ENCODE measurements at regions not wholly inside any gene's neighbourhood (a gene's known extent, or its start where the extent isn't known, plus 50 kb on each side); places are given as distances from the start of the nearest gene placed in this dataset.

GRCh38 chr6:145047891-145048290 lies 687.4 kb downstream of the EPM2A start:
- in situ Hi-C loops (cut with MboI; ENCODE audit: low pct_unique_long_range_greater_than_20kb, low sequenced_read_pairs): no loop called here
- no peak for DNase-seq

DNA sequence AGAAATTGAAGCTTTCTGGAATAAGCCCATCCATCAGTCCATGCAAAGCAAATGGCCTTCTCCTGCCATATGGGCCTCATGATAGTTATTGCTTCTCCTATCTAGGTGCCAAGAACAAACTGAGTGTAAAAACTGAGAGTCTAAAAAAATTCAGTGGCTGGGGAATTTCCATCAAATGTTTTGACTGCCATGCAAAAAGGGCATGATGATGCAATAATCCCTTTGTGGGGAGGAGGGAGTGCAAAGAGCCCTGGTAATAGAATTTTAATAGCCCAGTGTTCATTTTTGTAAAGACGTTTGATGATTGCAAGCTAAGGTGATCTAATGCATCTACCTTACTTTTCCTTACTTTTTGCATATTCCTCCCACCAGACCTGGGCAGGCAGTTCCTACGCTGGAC lies 683.7 kb downstream of the EPM2A start:
- DNase-seq: no peak
- in situ Hi-C loops (cut with MboI; ENCODE audit: low pct_unique_long_range_greater_than_20kb, low sequenced_read_pairs): no loop called here

DNA sequence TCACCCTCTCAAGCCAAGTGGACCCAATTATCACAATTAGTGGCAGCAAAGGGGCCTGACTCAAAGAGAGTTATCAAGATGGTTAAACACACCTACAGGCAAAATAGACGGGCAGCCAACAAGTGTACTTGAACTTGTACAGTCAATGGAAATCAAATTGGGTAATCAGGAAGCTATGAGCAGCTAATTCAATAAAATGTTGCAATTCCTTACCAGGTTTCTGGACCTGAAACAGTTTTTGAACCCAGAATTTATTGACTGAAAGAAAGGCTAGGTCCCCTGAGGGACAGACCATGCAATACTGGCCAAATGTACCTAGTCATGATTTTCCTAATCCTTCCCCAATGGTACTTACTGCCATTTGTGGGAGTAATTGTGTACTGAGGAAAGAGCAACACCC lies 679.8 kb downstream of the EPM2A start:
- no peak for DNase-seq
- in situ Hi-C loops (cut with MboI; ENCODE audit: low pct_unique_long_range_greater_than_20kb, low sequenced_read_pairs): no loop called here

DNA sequence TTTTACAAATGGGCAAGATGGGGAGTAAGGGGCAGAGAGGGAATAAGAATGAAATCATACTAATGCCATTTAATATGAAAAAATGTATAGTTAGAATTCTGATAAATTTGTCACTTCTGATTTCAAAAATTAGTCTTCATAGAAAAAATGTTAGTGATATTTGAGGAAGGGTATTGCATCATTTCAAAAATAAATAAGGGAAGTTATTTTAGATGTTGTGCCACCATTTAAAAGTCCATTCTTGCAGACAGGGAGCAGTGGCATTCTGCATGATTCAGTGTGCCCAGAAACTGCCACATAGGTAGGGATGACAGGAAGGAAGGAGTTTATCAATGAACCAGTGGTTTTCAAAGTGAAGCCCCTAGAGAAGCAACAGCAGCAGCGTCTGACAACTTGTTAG lies 674.6 kb downstream of the EPM2A start:
- DNase-seq: no peak
- in situ Hi-C loops (cut with MboI; ENCODE audit: low pct_unique_long_range_greater_than_20kb, low sequenced_read_pairs): no loop called here

DNA sequence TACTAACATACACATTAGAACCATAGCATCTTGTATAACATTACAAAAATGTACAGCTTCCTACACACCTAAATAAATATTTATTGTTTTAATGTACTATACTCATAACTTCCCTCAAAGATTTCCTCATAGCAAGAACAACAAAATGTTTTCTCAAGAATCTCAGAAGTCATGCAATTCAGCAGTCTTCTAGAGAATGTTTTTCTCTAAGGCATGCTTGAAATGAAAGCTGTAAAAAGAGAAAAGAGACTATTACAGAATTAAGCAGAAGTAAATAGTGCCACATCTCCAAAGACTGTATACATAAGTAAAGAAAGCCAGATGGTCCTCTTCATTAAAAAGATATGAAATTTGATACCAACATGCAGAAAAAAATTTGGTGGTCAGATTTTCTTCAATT lies 672.2 kb downstream of the EPM2A start:
- DNase-seq: no peak
- in situ Hi-C loops (cut with MboI; ENCODE audit: low pct_unique_long_range_greater_than_20kb, low sequenced_read_pairs): no loop called here

GRCh38 chr6:145067430-145067829 lies 667.9 kb downstream of the EPM2A start:
- in situ Hi-C loops (cut with MboI; ENCODE audit: low pct_unique_long_range_greater_than_20kb, low sequenced_read_pairs): no loop called here
- no peak for DNase-seq

DNA sequence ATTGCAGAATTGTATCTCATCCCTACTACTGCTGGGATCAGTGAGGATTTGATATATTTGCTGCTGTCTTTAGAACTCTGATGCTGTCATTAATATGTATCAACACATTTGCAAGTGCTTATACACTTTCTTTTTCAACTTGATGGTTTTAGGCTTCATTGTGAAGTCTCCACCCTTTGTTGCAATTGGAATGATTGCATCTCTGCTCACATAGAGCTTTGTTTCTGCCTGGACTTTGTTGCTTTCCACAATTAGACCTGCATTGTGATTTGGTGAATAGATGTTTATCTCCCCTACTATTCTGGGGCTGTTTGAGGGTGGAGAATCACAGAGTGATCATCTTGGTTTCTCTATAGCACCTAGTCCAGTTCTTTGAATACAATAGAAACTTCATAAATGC lies 666.7 kb downstream of the EPM2A start:
- in situ Hi-C loops (cut with MboI; ENCODE audit: low pct_unique_long_range_greater_than_20kb, low sequenced_read_pairs): no loop called here
- DNase-seq: no peak

- in situ Hi-C loops (cut with MboI; ENCODE audit: low pct_unique_long_range_greater_than_20kb, low sequenced_read_pairs): no loop called here
- DNase-seq: no peak
Observed at GRCh38 chr6:145069966-145070365, 665.4 kb downstream of the EPM2A start.

DNA sequence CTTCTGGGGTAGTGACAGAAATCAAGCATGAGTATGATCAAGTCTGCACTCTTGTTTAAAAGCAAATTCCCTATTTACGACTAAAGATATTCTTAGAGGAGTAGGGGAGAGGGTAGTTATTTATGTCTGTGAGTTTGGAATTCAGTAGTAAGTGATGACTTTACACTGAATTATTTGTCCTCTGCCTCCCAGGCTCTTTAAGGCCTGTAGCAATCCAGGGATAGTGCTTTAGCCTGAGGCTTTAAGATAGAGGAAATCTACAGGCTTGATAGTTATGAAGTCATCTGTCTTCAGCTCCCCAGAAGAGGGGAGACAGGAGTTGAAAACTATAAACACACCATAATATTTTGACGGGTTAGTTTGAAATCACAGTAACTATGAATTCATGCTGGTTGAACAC lies 664.5 kb downstream of the EPM2A start:
- no peak for DNase-seq
- in situ Hi-C loops (cut with MboI; ENCODE audit: low pct_unique_long_range_greater_than_20kb, low sequenced_read_pairs): no loop called here

DNA sequence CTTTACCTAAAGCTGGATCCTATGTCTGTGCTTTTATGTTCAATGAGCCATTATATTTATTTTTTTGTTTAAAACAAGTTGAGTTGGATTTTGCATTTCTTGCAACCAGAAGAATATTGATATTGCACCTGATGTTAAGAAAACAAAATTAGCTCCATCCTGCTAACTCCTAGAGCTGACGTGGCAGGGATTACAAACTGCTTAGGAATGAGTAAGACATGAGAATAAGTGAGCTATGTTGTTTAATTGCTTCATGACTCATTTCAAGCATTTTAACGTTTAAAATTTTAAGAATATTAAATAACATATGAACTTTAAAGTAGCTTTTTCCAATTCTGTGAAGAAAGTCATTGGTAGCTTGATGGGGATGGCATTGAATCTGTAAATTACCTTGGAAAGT lies 663.5 kb downstream of the EPM2A start:
- in situ Hi-C loops (cut with MboI; ENCODE audit: low pct_unique_long_range_greater_than_20kb, low sequenced_read_pairs): no loop called here
- no peak for DNase-seq

DNA sequence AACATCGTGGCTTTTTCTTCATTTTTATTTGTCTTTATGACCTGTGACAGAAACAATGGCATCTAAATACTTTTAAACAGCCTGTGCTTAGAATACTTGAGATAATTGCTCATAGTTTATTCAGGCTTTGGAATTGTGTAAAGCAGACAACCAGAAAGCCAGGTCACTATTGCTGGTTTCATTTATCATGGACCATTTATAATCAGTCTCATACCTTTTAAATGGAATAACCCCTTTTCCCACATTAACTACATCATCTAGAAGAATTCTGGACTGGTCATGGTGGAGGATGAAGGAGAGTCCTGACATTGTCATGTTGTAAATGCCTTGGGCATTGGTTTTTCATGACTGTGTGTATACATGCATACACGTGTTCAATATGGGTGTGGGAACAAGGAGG lies 661.5 kb downstream of the EPM2A start:
- no peak for DNase-seq

DNA sequence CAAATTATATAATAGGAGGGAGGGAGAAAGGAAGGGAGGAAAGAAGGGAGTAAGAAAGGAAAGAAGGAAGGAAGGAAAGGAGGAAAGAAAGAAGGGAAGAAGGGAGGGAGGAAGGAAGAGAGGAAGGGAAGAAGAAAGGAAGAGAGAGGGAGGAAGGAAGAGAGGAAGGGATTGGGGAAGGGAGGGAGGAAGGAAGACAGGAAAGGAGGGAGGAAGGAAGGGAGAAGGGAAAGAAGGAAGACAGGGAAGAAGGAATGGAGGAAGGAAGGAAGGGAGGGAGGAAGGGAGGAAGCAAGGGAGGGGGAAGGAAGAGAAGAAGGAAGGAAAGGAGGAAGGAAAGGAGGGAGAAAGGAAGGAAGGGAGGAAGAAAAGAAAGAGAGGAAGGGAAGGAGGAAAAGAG lies 660.5 kb downstream of the EPM2A start:
- in situ Hi-C loops (cut with MboI; ENCODE audit: low pct_unique_long_range_greater_than_20kb, low sequenced_read_pairs): no loop called here
- DNase-seq: no peak

More for the DNA sequence above, 661.5 kb downstream of the EPM2A start:
- in situ Hi-C loops (cut with MboI; ENCODE audit: low pct_unique_long_range_greater_than_20kb, low sequenced_read_pairs): no loop called here

DNA sequence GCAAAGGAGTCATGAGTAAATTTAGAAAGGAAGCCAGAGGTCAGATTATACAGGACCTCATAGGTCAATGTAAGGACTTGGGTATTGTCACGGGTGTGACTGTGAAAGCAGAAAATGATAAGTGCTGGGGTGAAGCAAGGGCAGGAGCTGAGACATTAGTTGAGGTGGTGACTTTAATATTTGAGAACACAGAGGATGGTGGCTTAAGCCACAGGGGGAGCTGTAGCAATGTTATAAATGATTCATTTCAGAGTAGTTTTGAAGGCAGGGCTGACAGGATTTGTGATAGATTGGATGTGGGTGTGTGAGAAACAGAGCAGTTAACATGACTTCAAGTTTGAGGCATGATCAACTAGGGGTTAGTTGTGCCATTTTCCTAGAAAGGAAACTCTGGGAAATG lies 659.9 kb downstream of the EPM2A start:
- in situ Hi-C loops (cut with MboI; ENCODE audit: low pct_unique_long_range_greater_than_20kb, low sequenced_read_pairs): no loop called here
- DNase-seq: no peak

DNA sequence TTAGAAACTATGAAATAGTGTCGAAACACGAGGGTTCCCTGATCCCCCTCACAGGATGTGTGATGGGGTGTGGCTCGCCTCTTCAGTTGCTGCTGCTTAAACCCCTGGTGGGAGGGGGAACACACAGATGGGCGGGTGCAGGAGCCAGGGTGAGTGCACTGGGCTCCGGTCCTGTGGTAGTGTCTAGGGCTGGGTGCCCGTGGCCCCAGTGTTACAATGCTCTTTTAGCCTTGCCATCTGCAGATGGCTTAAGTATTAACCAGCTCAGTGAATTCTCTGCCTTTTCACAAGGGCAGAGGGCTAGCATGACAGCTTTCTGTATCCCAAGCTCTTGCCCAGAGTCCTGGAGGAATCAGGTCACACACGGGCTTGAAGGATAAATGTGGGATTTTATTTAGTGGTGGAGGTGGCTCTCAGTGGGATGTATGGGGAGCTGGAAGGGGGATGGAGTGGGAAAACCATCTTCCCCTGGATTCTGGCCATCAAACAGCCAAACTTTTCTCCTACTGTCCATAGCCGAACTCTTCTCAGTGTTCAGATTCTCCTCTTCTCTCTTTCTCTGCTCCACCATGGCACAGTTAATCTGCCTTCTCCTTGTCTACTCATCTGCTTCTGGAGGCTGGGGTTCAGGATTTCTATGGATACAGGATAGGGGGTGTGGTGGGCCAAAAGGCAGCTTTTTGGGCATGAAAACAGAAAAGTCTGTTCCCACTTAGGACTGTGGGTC lies 659.0 kb downstream of the EPM2A start:
- DNase-seq: no peak
- in situ Hi-C loops (cut with MboI; ENCODE audit: low pct_unique_long_range_greater_than_20kb, low sequenced_read_pairs): no loop called here

DNA sequence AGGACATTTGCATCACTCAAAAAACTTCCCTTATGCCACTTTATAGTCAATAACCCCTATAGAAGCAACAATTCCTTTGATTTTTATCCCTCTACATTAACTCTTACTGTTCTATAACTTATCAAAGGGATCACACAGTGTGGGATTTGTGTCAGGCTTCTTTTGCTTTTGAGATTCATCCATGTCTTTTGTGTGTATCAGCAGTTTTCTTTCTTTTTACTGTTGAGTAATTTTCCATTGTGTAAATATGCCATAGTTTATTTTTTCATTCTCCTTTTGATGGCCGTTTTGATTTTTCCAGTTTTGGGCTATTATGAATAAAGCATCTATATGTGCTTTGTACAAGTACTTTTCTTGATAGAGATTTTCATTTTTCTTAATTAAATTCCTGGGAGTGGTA lies 657.9 kb downstream of the EPM2A start:
- in situ Hi-C loops (cut with MboI; ENCODE audit: low pct_unique_long_range_greater_than_20kb, low sequenced_read_pairs): no loop called here

GRCh38 chr6:145080651-145081050 lies 654.7 kb downstream of the EPM2A start:
- in situ Hi-C loops (cut with MboI; ENCODE audit: low pct_unique_long_range_greater_than_20kb, low sequenced_read_pairs): no loop called here
- DNase-seq: no peak

More for the DNA sequence above, 657.9 kb downstream of the EPM2A start:
- DNase-seq: no peak

DNA sequence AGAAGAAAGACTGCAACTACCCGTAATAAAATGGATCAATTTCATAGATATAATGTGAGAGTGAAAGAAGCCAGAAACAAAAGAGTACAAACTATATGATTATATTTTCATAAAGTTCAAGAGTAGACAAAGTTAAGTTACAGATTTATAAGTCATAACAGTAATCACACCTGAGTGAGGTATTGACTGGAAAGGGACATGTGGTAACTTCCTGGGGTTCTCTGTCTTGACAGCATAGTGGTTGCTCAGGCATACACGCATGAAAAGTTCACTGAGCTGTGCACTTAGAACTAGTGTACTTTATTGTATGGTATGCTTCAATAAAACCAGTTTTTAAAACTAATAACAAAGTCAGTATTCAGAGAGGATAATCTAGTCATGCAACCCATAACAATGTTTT lies 653.6 kb downstream of the EPM2A start:
- in situ Hi-C loops (cut with MboI; ENCODE audit: low pct_unique_long_range_greater_than_20kb, low sequenced_read_pairs): no loop called here
- DNase-seq: no peak

GRCh38 chr6:145082359-145082758 lies 653.0 kb downstream of the EPM2A start:
- DNase-seq: no peak
- in situ Hi-C loops (cut with MboI; ENCODE audit: low pct_unique_long_range_greater_than_20kb, low sequenced_read_pairs): no loop called here

DNA sequence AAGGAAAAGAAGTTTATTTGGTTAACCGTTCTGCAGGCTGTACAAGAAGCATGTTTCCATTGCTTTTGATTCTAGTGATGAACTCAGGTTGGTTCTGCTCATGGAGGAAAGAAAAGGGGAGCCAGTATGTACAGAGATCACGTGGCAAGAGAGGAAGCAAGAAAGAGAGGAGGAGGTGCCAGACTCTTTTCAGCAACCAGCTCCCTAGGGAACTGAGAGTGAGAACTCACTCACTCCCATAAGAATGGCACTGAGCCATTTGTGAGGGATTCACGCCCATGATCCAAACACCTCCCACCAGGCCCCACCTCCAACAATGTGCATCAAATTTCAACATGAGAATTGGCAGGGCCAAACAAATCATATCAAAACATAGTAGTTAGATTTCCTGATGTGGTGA lies 649.1 kb downstream of the EPM2A start:
- in situ Hi-C loops (cut with MboI; ENCODE audit: low pct_unique_long_range_greater_than_20kb, low sequenced_read_pairs): no loop called here
- DNase-seq: no peak

- no peak for DNase-seq
- in situ Hi-C loops (cut with MboI; ENCODE audit: low pct_unique_long_range_greater_than_20kb, low sequenced_read_pairs): no loop called here
Observed at GRCh38 chr6:145087034-145087433, 648.3 kb downstream of the EPM2A start.

DNA sequence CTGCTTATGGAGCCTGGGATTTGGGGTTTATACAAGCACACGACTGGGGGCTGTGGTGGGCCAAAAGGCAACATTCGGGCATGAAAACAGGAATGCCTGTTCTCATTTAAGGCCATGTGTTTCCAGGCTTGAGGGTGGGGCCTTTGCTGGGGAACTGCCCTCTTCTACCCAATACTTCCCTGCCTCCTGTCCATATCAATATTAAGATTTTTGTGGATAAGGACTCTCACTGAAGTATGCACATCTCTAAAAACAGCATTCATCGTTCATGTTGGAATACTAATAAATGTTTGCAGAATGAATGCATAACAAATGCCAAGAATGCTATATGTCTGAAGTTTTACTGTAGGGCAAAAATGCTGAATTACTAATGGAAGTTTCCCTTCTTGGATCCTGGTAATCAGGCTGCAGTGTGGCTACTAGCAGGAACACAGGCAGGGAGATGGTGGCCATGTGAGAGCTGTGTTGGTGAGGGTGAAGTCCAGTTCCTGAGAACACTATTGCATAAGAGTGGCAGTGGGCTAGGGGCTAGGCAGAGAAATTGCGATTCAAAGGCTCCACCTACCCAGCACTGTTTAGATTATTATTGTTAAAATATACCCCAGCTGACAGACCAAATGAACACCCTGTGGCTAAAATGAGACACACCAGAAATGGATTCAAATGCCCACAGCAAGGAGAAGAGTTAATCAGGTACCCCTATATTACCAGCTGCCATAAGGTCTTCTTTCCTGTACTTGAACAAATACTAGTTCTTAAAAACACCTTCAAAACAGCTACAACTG lies 644.3 kb downstream of the EPM2A start:
- no peak for DNase-seq
- in situ Hi-C loops (cut with MboI; ENCODE audit: low pct_unique_long_range_greater_than_20kb, low sequenced_read_pairs): no loop called here
